Testis (tissue), 2 donors: ENCODE measurements at regions not wholly inside any gene's neighbourhood (a gene's known extent, or its start where the extent isn't known, plus 50 kb on each side); places are given as distances from the start of the nearest gene placed in this dataset.

Source experiments
- DNase-seq: peaks from one replicate; pipeline ENCODE4 v3.0.0-alpha.2; 2019
- H3K27ac ChIP-seq, 2 donors: fragments of 200-600 bp; sonication (generic); one replicate each; pipeline ENCODE4 v1.5.1; 2019
- H3K27me3 ChIP-seq: fragments of 200-600 bp; sonication (generic); one replicate; pipeline ENCODE4 v1.5.1; 2019
- H3K36me3 ChIP-seq: fragments of 200-600 bp; sonication (generic); one replicate; pipeline ENCODE4 v1.5.1; 2017; ENCODE audit warnings: low read depth; ENCODE audit errors: missing control alignments
- H3K4me1 ChIP-seq: fragments of 200-600 bp; sonication (generic); one replicate; pipeline ENCODE4 v1.5.1; 2019
- H3K4me3 ChIP-seq, 2 donors: fragments of 200-600 bp; sonication (generic); one replicate each; pipeline ENCODE4 v1.5.1; 2017 to 2019
- H3K9me3 ChIP-seq: fragments of 200-600 bp; sonication (generic); one replicate; pipeline ENCODE4 v1.5.1; 2017
- CTCF ChIP-seq, 3 experiments: fragments of 450-650 bp in 2 of 3; fragments of 200-600 bp in 1 of 3; sonication (generic) in 1 of 3; IDR thresholded peaks; one replicate each; pipeline ENCODE4 v1.5.1; 2016 to 2019; ENCODE audit warnings: antibody characterized with exemption in 3 of 3, mild to moderate bottlenecking in 2 of 3, moderate library complexity in 1 of 3
- POLR2A ChIP-seq: fragments of 450-650 bp; IDR thresholded peaks from one replicate; pipeline ENCODE4 v1.6.1; 2017; ENCODE audit warnings: antibody characterized with exemption, mild to moderate bottlenecking, moderate library complexity
- WGBS, 2 donors: methylation state at CpG; one replicate each; pipeline ENCODE4 v1.1.5; 2018; 5-methylcytosine and 5-hydroxymethylcytosine counted together
- intact Hi-C: fragments of 100-400 bp; cut with DNase I; formaldehyde crosslinking; loops from one replicate; pipeline ENCODE4 v1.15.1; 2023; ENCODE audit warnings: low total_unique reads

GRCh38 chr18:2059336-2059735 lies 512.0 kb downstream of the METTL4 start:
- no peaks in the 10 kb centered on the region for H3K36me3 ChIP-seq
- intact Hi-C loops: no loop called here
- TF ChIP-seq CTCF (IDR thresholded peaks at IDR 0.05): no peak
- TF ChIP-seq POLR2A: no peak
- H3K4me1 ChIP-seq: no peaks in the 10 kb centered on the region
- H3K4me3 ChIP-seq: no peak overlapping the region
- H3K9me3 ChIP-seq: no peaks in the 10 kb centered on the region
- no peaks in the 10 kb centered on the region for H3K27me3 ChIP-seq
- DNase-seq: no peak
- no peak overlapping the region for H3K27ac ChIP-seq
- 71 to 91% methylated on average over 4 of the region's 4 CpGs for WGBS, 2 donors

GRCh38 chr18:2060086-2060485 lies 511.2 kb downstream of the METTL4 start:
- 59 to 76% methylated on average over 1 of the region's 1 CpG for WGBS, 2 donors
- Histone ChIP-seq H3K27ac (no peak overlapping the region), H3K27me3 (no peaks in the 10 kb centered on the region), H3K9me3 (no peaks in the 10 kb centered on the region), H3K4me3 (no peak overlapping the region), H3K36me3 (no peaks in the 10 kb centered on the region), H3K4me1 (no peaks in the 10 kb centered on the region)
- no peak for DNase-seq
- TF ChIP-seq POLR2A (no peak), CTCF (IDR thresholded peaks at IDR 0.05) (no peak)
- intact Hi-C loops: no loop called here

- Histone ChIP-seq H3K27ac (no peak overlapping the region), H3K4me3 (no peak overlapping the region), H3K36me3 (no peaks in the 10 kb centered on the region), H3K9me3 (no peaks in the 10 kb centered on the region), H3K27me3 (no peaks in the 10 kb centered on the region), H3K4me1 (no peaks in the 10 kb centered on the region)
- 56 to 66% methylated on average over 4 of the region's 4 CpGs for WGBS, 2 donors
- intact Hi-C loops: no loop called here
- DNase-seq: no peak
- TF ChIP-seq CTCF (IDR thresholded peaks at IDR 0.05) (no peak), POLR2A (no peak)
Observed at GRCh38 chr18:2070631-2071030, 500.7 kb downstream of the METTL4 start.

GRCh38 chr18:2075499-2075898 lies 495.8 kb downstream of the METTL4 start:
- H3K27ac ChIP-seq: no peak overlapping the region
- H3K4me3 ChIP-seq: no peak overlapping the region
- no peak for DNase-seq
- intact Hi-C loops: no loop called here
- no peaks in the 10 kb centered on the region for H3K9me3 ChIP-seq
- TF ChIP-seq CTCF (IDR thresholded peaks at IDR 0.05): no peak
- no peak for TF ChIP-seq POLR2A
- no peaks in the 10 kb centered on the region for H3K27me3 ChIP-seq
- H3K4me1 ChIP-seq: no peaks in the 10 kb centered on the region
- WGBS, 2 donors: 65 to 74% methylated on average over 1 of the region's 1 CpG
- H3K36me3 ChIP-seq: no peaks in the 10 kb centered on the region

GRCh38 chr18:2082676-2083075 lies 488.6 kb downstream of the METTL4 start:
- Histone ChIP-seq H3K27me3 (no peaks in the 10 kb centered on the region), H3K4me3 (no peak overlapping the region), H3K4me1 (no peaks in the 10 kb centered on the region), H3K9me3 (no peaks in the 10 kb centered on the region), H3K27ac (no peak overlapping the region), H3K36me3 (no peaks in the 10 kb centered on the region)
- no peak for DNase-seq
- intact Hi-C loops: no loop called here
- WGBS, 2 donors: 67 to 91% methylated on average over 1 of the region's 1 CpG
- TF ChIP-seq POLR2A (no peak), CTCF (IDR thresholded peaks at IDR 0.05) (no peak)
